ENCODE measurements at regions not wholly inside any gene's neighbourhood (a gene's known extent, or its start where the extent isn't known, plus 50 kb on each side); places are given as distances from the start of the nearest gene placed in this dataset.

DNA sequence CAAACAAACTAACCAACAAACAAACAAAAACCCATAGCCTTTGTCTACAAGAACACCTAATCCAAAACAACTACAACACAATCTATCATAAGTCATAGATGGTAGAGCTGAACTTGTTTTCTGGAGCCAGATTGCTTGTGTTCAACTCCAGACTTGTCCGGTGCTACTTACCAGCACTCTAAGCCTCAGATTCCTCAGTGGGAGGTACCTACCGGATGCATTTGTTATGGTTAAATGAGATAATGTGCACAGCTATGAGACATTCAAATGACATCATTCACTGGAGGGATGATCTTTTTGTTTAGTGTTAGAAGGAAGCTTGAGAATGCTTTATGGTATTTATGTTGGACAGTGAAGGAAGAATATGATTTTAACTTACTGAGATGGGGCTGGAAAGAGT lies 592.9 kb upstream of the C9orf72 start:
- Histone ChIP-seq H2AK9ac (replicated peaks; ENCODE audit: low read depth, low read length, poor library complexity) (no peak overlapping the region), H3K23ac (ENCODE audit: low read depth, low read length) (no peak overlapping the region), H2BK15ac (ENCODE audit: low read depth, low read length) (no peak overlapping the region), H4K8ac (ENCODE audit: low read depth in 2 of 2, low read length in 2 of 2) (no peak overlapping the region), H2BK120ac (ENCODE audit: low read depth, low read length) (no peak overlapping the region), H3K4me3 (ENCODE audit: insufficient read depth, low read depth, low read length) (no peak overlapping the region), H2BK20ac (ENCODE audit: low read depth, low read length) (no peak overlapping the region), H3K9me3 (ENCODE audit: control insufficient read depth, insufficient read depth, low read length) (peaks cover 2% of the 10 kb centered on the region; the same call in 1 of the 2 replicates), H2AFZ (replicated peaks; ENCODE audit: low read length, poor library complexity) (no peak overlapping the region), H3K27me3 (ENCODE audit: control insufficient read depth, insufficient read depth, low read length) (no peaks in the 10 kb centered on the region), H3K9me1 (ENCODE audit: insufficient read depth, low read length) (no peaks in the 10 kb centered on the region), H3K4me1 (ENCODE audit: control insufficient read depth, insufficient read depth, low read length) (no peaks in the 10 kb centered on the region), H2AK5ac (ENCODE audit: low read depth, low read length) (no peak overlapping the region), H3K56ac (ENCODE audit: extremely low read depth, insufficient read depth, low read length) (no peak overlapping the region), H3K9ac (ENCODE audit: low read depth, low read length) (no peak overlapping the region), H3K36me3 (ENCODE audit: control insufficient read depth, insufficient read depth, low read length) (no peaks in the 10 kb centered on the region), H3K4ac (ENCODE audit: low read depth, low read length) (no peak overlapping the region), H4K5ac (ENCODE audit: low read depth, low read length) (no peak overlapping the region), H2BK5ac (ENCODE audit: low read depth, low read length, poor library complexity, severe bottlenecking) (no peak overlapping the region), H3K18ac (ENCODE audit: low read depth, low read length) (no peak overlapping the region), H4K91ac (ENCODE audit: insufficient read depth, low read depth, low read length) (no peak overlapping the region), H3K4me2 (ENCODE audit: low read depth, low read length) (no peak overlapping the region), H3K79me1 (ENCODE audit: low read depth in 1 of 2, low read length in 2 of 2) (no peaks in the 10 kb centered on the region), H3K27ac (ENCODE audit: insufficient read depth, low read length) (no peak overlapping the region), H3K14ac (replicated peaks; ENCODE audit: low read depth, low read length) (no peak overlapping the region), H4K20me1 (ENCODE audit: insufficient read depth, low read length) (no peaks in the 10 kb centered on the region)
- TF ChIP-seq, protein P1, sequence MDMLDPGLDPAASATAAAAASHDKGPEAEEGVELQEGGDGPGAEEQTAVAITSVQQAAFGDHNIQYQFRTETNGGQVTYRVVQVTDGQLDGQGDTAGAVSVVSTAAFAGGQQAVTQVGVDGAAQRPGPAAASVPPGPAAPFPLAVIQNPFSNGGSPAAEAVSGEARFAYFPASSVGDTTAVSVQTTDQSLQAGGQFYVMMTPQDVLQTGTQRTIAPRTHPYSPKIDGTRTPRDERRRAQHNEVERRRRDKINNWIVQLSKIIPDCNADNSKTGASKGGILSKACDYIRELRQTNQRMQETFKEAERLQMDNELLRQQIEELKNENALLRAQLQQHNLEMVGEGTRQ (IDR thresholded peaks at IDR 0.05; ENCODE audit: low read depth, low read length): no peak
- TF ChIP-seq POLR2A (IDR thresholded peaks at IDR 0.05; ENCODE audit: low read depth, low read length) (no peak), RCOR1 (IDR thresholded peaks at IDR 0.05; ENCODE audit: insufficient replicate concordance, low read length) (no peak), RAD21 (IDR thresholded peaks at IDR 0.05; ENCODE audit: low read length) (no peak), MXI1 (IDR thresholded peaks at IDR 0.05; ENCODE audit: borderline replicate concordance, low read depth, low read length) (no peak), MAFK (IDR thresholded peaks at IDR 0.05; ENCODE audit: low read depth, low read length) (no peak), CHD1 (IDR thresholded peaks at IDR 0.05; ENCODE audit: low read depth, low read length) (no peak), CEBPB (IDR thresholded peaks at IDR 0.05; ENCODE audit: low read depth, low read length) (no peak)
- intact Hi-C loops (cut with micrococcal nuclease): no loop called here
- ATAC-seq (ENCODE audit: low read depth) (no peak), DNase-seq (no peak)
- WGBS, 2 experiments (ENCODE audit: extremely low coverage in 2 of 2, insufficient read length in 1 of 2): 71% methylated on average over 1 of the region's 2 CpGs; no CpG with 5 or more reads in 1 of the 2 experiments
- ChIA-PET CTCF (no interaction called here), POLR2A (ENCODE audit: unreplicated experiment) (no interaction called here)
- in situ Hi-C loops (cut with MboI; ENCODE audit: low sequenced_read_pairs): loop anchor here (25.0 kb wide), 1 partner anchor 104 kb away; no protein-coding TSS in a partner anchor
- BruUV-seq (replicated peaks): no TSS peak
- dilution Hi-C loops (cut with HindIII; ENCODE audit: low sequenced_read_pairs, unreplicated experiment): no loop called here
